GM19438 (cell line): ENCODE measurements at regions not wholly inside any gene's neighbourhood (a gene's known extent, or its start where the extent isn't known, plus 50 kb on each side); places are given as distances from the start of the nearest gene placed in this dataset.

ENCODE experiments used
- ATAC-seq: cut with Tn5 transposase; IDR thresholded peaks from one replicate; pipeline ENCODE4 v1.9.1; 2021; ENCODE audit warnings: low read depth; ENCODE audit not compliant: unreplicated experiment

- ATAC-seq = no peak
Measured at GRCh38 chr2:193988784-193989183, 1668.2 kb upstream of the SLC39A10 start.

- ATAC-seq = no peak
Measured at GRCh38 chr2:193985272-193985671, 1671.8 kb upstream of the SLC39A10 start.

- ATAC-seq = no peak
Measured at GRCh38 chr2:193980599-193980998, 1676.4 kb upstream of the SLC39A10 start.

GRCh38 chr2:193973781-193974180 is 1683.2 kb upstream of the SLC39A10 start:
- ATAC-seq = no peak

GRCh38 chr2:193966590-193966989 is 1690.4 kb upstream of the SLC39A10 start:
- no peak for ATAC-seq

DNA sequence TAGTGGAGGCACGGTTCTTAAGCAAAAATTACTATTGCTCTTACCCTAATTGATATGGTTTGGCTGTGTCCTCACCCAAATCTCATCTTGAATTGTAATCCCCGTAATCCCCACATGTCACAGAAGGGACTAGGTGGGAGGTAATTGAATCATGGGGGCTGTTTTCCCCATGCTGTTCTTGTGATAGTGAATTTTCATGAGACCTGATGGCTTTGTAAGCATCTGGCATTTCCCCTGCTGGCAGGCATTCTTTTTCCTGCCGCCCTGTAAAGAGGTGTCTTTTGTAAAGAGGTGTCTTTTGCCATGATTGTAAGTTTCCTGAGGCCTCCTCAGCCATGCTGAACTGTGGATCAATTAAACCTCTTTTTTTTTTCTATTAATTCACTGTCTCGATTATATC is 1691.8 kb upstream of the SLC39A10 start:
- ATAC-seq = no peak

- no peak for ATAC-seq
Measured at GRCh38 chr2:193963472-193964119, 1693.4 kb upstream of the SLC39A10 start.

- no peak for ATAC-seq
Measured at GRCh38 chr2:193946806-193947205, 1710.2 kb upstream of the SLC39A10 start.

DNA sequence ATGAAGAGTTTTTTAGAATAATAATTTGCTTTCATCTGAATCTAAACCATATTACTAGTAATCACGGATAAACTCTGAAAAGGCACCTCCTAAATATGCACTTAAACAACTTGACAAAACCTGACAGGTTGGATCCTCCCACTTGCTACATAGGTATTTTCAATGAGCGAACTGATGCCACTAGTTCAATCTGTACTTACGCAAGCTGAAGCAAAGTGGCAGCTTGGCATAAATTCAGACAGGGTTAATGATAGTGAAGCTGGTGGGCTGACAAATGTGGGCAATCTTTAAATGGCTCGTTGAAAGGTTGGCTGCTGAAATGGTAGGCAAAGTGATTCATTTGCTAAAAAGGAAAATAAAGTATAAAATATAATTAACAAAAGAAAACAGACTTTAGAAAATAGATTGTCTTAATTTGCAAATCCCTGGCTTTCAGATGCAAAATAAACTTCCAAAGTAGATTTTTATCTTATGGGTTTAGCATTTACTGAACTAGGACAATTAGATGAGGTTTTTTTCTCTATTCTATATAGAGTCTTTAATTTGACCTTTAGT is 1713.5 kb upstream of the SLC39A10 start:
- ATAC-seq = no peak

DNA sequence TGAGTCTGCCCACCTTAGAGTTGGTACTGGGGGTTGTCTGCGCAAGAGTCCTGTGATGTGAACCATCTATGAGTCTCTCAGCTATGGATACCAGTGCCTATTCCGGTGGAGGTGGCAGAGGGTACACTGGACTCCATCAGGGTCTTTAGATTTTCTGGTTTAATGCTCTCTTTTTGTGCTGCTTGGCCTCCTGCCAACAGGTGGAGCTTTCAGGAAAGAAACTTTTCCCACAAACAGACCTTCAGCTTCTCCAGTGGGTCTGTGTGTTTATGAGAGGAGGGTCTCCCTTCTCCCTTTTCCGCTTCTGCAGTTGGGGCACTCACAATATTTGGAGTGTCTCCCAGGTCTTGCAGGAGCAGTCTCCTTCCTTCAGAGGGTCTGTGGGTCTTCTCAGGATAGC is 1721.9 kb upstream of the SLC39A10 start:
- ATAC-seq = no peak

GRCh38 chr2:193929131-193929530 is 1727.9 kb upstream of the SLC39A10 start:
- ATAC-seq = no peak

- no peak for ATAC-seq
Measured at GRCh38 chr2:193907561-193907960, 1712.8 kb upstream of the TMEFF2 start.

GRCh38 chr2:193900292-193900691 is 1705.6 kb upstream of the TMEFF2 start:
- no peak for ATAC-seq

DNA sequence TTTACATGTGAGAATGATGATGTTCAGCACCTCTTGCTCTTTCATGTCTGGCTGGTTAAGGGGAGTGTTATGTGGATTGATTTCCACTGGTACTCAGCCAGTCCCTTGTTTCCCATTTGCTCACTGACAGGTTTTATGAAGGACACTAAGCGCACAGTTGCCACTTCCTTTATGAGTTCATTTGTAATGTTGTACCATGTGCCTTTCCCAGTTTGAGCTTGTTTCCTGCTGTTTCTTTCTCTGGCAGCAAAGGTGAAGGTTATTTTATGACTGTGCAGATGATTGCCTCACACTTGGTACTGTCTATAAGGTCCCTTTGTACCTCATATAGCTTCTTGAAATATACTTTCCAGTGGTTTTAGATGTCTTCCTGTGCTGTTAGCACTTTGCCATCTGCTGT is 1700.5 kb upstream of the TMEFF2 start:
- no peak for ATAC-seq

- no peak for ATAC-seq
Measured at GRCh38 chr2:193894081-193894480, 1699.3 kb upstream of the TMEFF2 start.

DNA sequence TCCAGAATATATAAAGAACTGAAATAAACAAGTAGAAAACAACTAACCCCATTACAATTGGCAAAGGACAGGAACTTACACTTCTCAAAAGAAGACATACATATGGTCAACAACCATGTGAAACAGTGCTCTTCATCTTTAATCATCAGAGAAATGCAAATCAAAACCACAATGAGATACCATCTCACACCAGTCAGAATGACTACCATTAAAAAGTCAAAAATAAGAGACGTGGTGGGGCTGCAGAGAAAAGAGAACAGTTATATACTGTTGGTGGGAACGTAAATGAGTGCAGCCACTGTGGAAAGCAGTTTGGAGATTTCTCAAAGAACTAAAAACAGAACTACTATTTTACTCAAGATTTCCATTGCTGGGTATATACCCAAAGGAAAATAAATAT is 1696.3 kb upstream of the TMEFF2 start:
- ATAC-seq = no peak

GRCh38 chr2:193885419-193885818 is 1690.7 kb upstream of the TMEFF2 start:
- no peak for ATAC-seq

DNA sequence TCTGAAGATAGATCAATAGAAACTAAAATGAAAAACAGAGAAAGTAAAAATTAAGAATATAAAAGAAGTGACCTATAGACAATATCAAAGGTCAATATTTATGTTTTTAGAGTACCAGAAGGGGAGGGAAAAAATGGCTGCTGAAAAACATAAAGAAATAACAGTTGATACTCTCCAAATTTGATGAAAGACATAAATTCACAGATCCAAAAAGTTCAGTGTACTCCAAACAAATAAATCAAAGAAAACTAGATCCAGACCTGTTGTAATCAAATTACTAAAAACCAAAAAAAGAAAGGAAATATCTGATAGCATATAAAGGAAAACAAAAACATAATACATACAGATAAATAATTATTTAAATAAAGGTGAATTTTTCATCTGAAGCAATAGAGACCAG is 1689.1 kb upstream of the TMEFF2 start:
- no peak for ATAC-seq

DNA sequence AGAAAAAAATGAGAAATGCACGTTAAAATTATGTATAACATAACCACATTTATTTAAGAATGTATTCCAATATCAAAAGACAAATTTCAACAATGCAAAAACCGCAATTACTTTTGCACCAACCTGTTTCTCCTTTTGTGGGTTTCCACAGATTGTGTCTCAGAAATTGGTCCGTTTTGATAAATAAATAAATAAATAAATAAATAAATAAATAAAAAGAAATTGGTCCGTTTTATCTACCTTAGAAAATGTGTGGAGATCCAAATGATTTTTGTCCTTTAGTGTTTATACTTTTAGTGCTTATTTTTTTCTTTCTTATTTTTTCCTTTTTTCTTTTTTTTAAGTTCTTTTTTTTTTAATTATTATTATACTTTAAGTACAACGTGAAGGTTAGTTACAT is 1682.2 kb upstream of the TMEFF2 start:
- ATAC-seq = no peak

DNA sequence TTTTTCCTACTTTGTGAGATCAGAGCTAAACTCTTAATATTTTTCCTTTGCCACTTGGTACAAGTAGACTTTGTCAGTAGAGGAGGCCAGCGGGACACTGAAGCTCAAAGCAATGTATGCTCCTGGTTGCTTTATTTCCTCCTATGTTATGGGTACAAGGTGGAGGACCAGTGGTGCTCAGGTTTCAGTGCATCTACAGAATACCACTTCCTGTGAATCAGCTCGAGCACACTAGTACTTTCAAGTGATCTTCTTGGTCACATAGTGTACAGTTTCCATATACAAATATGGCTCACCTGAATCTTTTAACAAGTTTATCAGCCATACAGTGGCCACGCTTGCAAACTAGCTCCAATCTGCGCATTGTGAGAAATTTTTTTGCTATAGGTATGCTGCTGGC is 1674.8 kb upstream of the TMEFF2 start:
- ATAC-seq = no peak

DNA sequence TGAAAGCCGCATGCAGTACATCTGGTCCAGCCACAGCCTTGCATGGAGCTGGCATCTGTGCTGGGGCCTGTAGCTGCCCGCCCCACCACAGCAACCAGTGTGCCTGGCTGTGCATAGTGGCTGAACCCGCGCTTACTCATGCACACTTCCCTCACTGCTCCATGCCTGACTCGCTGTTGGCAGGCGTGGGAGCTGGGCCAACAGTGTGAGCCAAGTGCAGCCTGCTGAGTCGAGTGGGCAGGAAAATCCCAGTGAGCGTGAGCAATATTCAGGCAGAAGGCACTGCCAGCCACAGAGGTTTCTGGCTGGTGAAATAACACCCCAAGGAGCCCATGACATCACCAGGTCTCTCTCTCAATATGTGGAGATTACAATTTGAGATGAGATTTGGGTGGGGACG is 1674.1 kb upstream of the TMEFF2 start:
- ATAC-seq = no peak

DNA sequence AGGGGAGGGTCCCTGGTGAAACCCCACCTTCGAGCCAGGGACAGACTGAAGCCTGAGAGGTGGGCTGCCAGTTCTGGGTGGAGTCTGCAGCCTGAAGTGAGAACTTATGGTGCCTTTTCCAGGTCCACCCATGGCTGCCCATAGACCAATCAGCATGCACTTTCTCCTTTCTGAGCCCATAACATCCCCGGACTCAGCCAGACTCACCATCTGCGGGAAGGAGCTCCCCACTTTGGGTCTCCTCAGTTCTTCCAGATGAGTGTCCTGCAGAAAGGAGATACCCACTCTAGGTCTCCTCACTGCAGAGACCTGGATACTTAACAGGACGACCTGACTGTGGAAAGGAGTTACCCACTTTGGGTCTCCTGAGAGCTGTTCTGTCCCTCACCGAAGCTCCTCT is 1673.4 kb upstream of the TMEFF2 start:
- ATAC-seq = no peak

- no peak for ATAC-seq
Measured at GRCh38 chr2:193867454-193867853, 1672.7 kb upstream of the TMEFF2 start.
